Thyroid gland (tissue), 4 donors: ENCODE measurements at regions not wholly inside any gene's neighbourhood (a gene's known extent, or its start where the extent isn't known, plus 50 kb on each side); places are given as distances from the start of the nearest gene placed in this dataset.

Source experiments
- POLR2A ChIP-seq, 2 donors: fragments of 450-650 bp; IDR thresholded peaks; one replicate each; pipeline ENCODE4 v1.6.1; 2017; ENCODE audit warnings: antibody characterized with exemption in 2 of 2, mild to moderate bottlenecking in 2 of 2, moderate library complexity in 1 of 2
- TF ChIP-seq, protein P1 (sequence below), 6 experiments: fragments of 200-600 bp in 3 of 6; fragments of 450-650 bp in 3 of 6; sonication (generic) in 3 of 6; IDR thresholded peaks; one replicate each; pipeline ENCODE4 v1.5.1; 2016 to 2019; ENCODE audit warnings: antibody characterized with exemption in 6 of 6, mild to moderate bottlenecking in 2 of 6, inconsistent platforms in 1 of 6, moderate library complexity in 1 of 6

DNA sequence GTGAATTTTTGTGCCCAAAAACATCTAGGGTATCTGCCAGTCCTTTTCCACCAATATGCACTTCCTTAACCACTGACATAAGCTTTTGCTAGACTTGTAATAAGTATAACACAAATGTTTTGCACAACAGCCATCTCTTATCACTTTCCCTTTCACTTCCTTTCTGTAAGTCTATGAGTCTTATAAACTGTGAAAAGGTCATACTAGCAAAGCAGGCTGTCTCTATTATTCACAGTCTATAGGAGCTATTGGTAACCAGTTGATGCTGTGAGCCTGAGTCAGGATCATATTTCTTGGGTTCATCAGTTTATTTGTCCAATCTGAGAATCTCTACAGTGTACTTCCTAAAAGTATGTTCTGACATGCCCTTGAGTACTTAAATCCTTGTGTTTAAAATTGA, 172.6 kb downstream of the CHRM3 start:
- TF ChIP-seq, protein P1, sequence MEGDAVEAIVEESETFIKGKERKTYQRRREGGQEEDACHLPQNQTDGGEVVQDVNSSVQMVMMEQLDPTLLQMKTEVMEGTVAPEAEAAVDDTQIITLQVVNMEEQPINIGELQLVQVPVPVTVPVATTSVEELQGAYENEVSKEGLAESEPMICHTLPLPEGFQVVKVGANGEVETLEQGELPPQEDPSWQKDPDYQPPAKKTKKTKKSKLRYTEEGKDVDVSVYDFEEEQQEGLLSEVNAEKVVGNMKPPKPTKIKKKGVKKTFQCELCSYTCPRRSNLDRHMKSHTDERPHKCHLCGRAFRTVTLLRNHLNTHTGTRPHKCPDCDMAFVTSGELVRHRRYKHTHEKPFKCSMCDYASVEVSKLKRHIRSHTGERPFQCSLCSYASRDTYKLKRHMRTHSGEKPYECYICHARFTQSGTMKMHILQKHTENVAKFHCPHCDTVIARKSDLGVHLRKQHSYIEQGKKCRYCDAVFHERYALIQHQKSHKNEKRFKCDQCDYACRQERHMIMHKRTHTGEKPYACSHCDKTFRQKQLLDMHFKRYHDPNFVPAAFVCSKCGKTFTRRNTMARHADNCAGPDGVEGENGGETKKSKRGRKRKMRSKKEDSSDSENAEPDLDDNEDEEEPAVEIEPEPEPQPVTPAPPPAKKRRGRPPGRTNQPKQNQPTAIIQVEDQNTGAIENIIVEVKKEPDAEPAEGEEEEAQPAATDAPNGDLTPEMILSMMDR (IDR thresholded peaks at IDR 0.05): no peak
- TF ChIP-seq POLR2A (IDR thresholded peaks at IDR 0.05): no peak
